RWPE2 (cell line): ENCODE measurements at regions not wholly inside any gene's neighbourhood (a gene's known extent, or its start where the extent isn't known, plus 50 kb on each side); places are given as distances from the start of the nearest gene placed in this dataset.

ENCODE experiments used
- ATAC-seq: fragments of 200-7000 bp; cut with Tn5 transposase; 3 replicates; pipeline ENCODE4 v1.9.1; 2021; ENCODE audit warnings: low read depth
- DNase-seq: peaks from one replicate; pipeline ENCODE4 v3.0.0-alpha.2; 2020; ENCODE audit warnings: low spot score
- H3K27ac ChIP-seq: fragments of 450-650 bp; 2 replicates; pipeline ENCODE4 v1.5.1; 2017; ENCODE audit warnings: mild to moderate bottlenecking; ENCODE audit not compliant: poor library complexity, severe bottlenecking
- H3K27me3 ChIP-seq: fragments of 250-450 bp; sonication (Bioruptor Pico); 2 replicates; pipeline ENCODE4 v1.5.1; 2021; ENCODE audit warnings: mild to moderate bottlenecking, moderate library complexity; ENCODE audit not compliant: insufficient read depth, poor library complexity, severe bottlenecking
- H3K36me3 ChIP-seq: fragments of 250-450 bp; sonication (Bioruptor Pico); 2 replicates; pipeline ENCODE4 v1.5.1; 2020; ENCODE audit warnings: low read depth, mild to moderate bottlenecking, moderate library complexity
- H3K4me1 ChIP-seq: fragments of 250-450 bp; sonication (Bioruptor Pico); 2 replicates; pipeline ENCODE4 v1.5.1; 2021; ENCODE audit warnings: mild to moderate bottlenecking, moderate library complexity; ENCODE audit not compliant: insufficient read depth, poor library complexity, severe bottlenecking
- H3K4me3 ChIP-seq: fragments of 250-450 bp; sonication (Bioruptor Pico); 2 replicates; pipeline ENCODE4 v1.5.1; 2021; ENCODE audit warnings: mild to moderate bottlenecking, moderate library complexity; ENCODE audit not compliant: severe bottlenecking
- H3K9me3 ChIP-seq: fragments of 250-450 bp; sonication (Bioruptor Pico); 2 replicates; pipeline ENCODE4 v1.5.1; 2021; ENCODE audit warnings: mild to moderate bottlenecking, moderate library complexity; ENCODE audit not compliant: severe bottlenecking
- CTCF ChIP-seq: fragments of 450-650 bp; IDR thresholded peaks from one replicate; pipeline ENCODE4 v1.5.1; 2017; ENCODE audit warnings: mild to moderate bottlenecking, moderate library complexity; ENCODE audit not compliant: poor library complexity, severe bottlenecking

- peaks cover 3% of the 10 kb centered on the region for H3K4me1 ChIP-seq
- no peak for TF ChIP-seq CTCF
- no peak for DNase-seq
- no peak overlapping the region for H3K4me3 ChIP-seq
- no peak for ATAC-seq
- H3K36me3 ChIP-seq: no peaks in the 10 kb centered on the region
- no peak overlapping the region for H3K27ac ChIP-seq
- no peaks in the 10 kb centered on the region for H3K27me3 ChIP-seq
- no peaks in the 10 kb centered on the region for H3K9me3 ChIP-seq
Observed at GRCh38 chr2:236859908-236860307, 225.8 kb upstream of the COPS8 start.

GRCh38 chr2:236861196-236861875 lies 224.4 kb upstream of the COPS8 start:
- Histone ChIP-seq H3K9me3 (no peaks in the 10 kb centered on the region), H3K36me3 (no peaks in the 10 kb centered on the region), H3K27ac (no peak overlapping the region), H3K4me1 (peaks cover 3% of the 10 kb centered on the region), H3K27me3 (no peaks in the 10 kb centered on the region), H3K4me3 (no peak overlapping the region)
- DNase-seq (no peak), ATAC-seq (no peak)
- TF ChIP-seq CTCF: no peak

- peaks cover 3% of the 10 kb centered on the region for H3K4me1 ChIP-seq
- H3K9me3 ChIP-seq: no peaks in the 10 kb centered on the region
- no peaks in the 10 kb centered on the region for H3K36me3 ChIP-seq
- H3K27ac ChIP-seq: no peak overlapping the region
- TF ChIP-seq CTCF: no peak
- no peak for DNase-seq
- H3K27me3 ChIP-seq: no peaks in the 10 kb centered on the region
- no peak for ATAC-seq
- H3K4me3 ChIP-seq: no peak overlapping the region
Observed at GRCh38 chr2:236861944-236862343, 223.7 kb upstream of the COPS8 start.

- H3K4me3 ChIP-seq: no peak overlapping the region
- DNase-seq (no peak), ATAC-seq (no peak)
- peaks cover 3% of the 10 kb centered on the region for H3K4me1 ChIP-seq
- no peaks in the 10 kb centered on the region for H3K9me3 ChIP-seq
- TF ChIP-seq CTCF: no peak
- H3K27ac ChIP-seq: no peak overlapping the region
- H3K36me3 ChIP-seq: no peaks in the 10 kb centered on the region
- H3K27me3 ChIP-seq: no peaks in the 10 kb centered on the region
Observed at GRCh38 chr2:236862526-236862925, 223.2 kb upstream of the COPS8 start.

- DNase-seq (no peak), ATAC-seq (peak; percentile 56; the same call in 2 of the 3 replicates)
- Histone ChIP-seq H3K27me3 (no peaks in the 10 kb centered on the region), H3K4me1 (peaks cover 3% of the 10 kb centered on the region), H3K27ac (peak overlapping the region; percentile 4), H3K4me3 (no peak overlapping the region), H3K9me3 (no peaks in the 10 kb centered on the region), H3K36me3 (no peaks in the 10 kb centered on the region)
- TF ChIP-seq CTCF: no peak
Observed at GRCh38 chr2:236862961-236863728, 222.5 kb upstream of the COPS8 start.
